ENCODE measurements at regions not wholly inside any gene's neighbourhood (a gene's known extent, or its start where the extent isn't known, plus 50 kb on each side); places are given as distances from the start of the nearest gene placed in this dataset.
"Not testable (repeated sequence)": the region's sequence is repeated elsewhere in the genome, so short reads cannot be mapped to it uniquely, and the experiment has no call there.

GRCh38 chr11:90455347-90455920, 232.6 kb upstream of the CHORDC1 start:
- TF ChIP-seq, protein P1, sequence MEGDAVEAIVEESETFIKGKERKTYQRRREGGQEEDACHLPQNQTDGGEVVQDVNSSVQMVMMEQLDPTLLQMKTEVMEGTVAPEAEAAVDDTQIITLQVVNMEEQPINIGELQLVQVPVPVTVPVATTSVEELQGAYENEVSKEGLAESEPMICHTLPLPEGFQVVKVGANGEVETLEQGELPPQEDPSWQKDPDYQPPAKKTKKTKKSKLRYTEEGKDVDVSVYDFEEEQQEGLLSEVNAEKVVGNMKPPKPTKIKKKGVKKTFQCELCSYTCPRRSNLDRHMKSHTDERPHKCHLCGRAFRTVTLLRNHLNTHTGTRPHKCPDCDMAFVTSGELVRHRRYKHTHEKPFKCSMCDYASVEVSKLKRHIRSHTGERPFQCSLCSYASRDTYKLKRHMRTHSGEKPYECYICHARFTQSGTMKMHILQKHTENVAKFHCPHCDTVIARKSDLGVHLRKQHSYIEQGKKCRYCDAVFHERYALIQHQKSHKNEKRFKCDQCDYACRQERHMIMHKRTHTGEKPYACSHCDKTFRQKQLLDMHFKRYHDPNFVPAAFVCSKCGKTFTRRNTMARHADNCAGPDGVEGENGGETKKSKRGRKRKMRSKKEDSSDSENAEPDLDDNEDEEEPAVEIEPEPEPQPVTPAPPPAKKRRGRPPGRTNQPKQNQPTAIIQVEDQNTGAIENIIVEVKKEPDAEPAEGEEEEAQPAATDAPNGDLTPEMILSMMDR (IDR thresholded peaks at IDR 0.05; ENCODE audit: poor library complexity): not testable (repeated sequence)
- TF ChIP-seq EZH2phosphoT487 (IDR thresholded peaks at IDR 0.05; ENCODE audit: low read depth, severe bottlenecking, unreplicated experiment); EZH2 (IDR thresholded peaks at IDR 0.05; ENCODE audit: borderline replicate concordance): not testable (repeated sequence)

Data from hepatocyte (in vitro differentiated cells).